Brain microvascular endothelial cell (primary cell): ENCODE measurements at regions not wholly inside any gene's neighbourhood (a gene's known extent, or its start where the extent isn't known, plus 50 kb on each side); places are given as distances from the start of the nearest gene placed in this dataset.

Experiments used
- DNase-seq: peaks from one replicate; pipeline ENCODE4 v3.0.0-alpha.2; 2020
- H3K27ac ChIP-seq: fragments of 250-450 bp; sonication (Bioruptor Pico); 2 replicates; pipeline ENCODE4 v1.5.1; 2020; ENCODE audit warnings: mild to moderate bottlenecking, moderate library complexity
- H3K27me3 ChIP-seq: fragments of 250-450 bp; sonication (Bioruptor Pico); replicated peaks from 2 replicates; pipeline ENCODE4 v1.5.1; 2020; ENCODE audit warnings: mild to moderate bottlenecking
- H3K36me3 ChIP-seq: fragments of 250-450 bp; sonication (Bioruptor Pico); replicated peaks from 2 replicates; pipeline ENCODE4 v1.5.1; 2020; ENCODE audit warnings: mild to moderate bottlenecking
- H3K4me3 ChIP-seq: 2 replicates; pipeline ENCODE4 v1.5.1; 2011; ENCODE audit warnings: low read depth, mild to moderate bottlenecking, control low read depth, low read length, moderate library complexity
- CTCF ChIP-seq: IDR thresholded peaks from 2 replicates; pipeline ENCODE4 v1.5.1; 2011; ENCODE audit warnings: low read depth, mild to moderate bottlenecking, moderate library complexity, low read length, control low read depth, inconsistent platforms; ENCODE audit errors: missing control alignments
- in situ Hi-C: cut with HindIII; loops from 2 replicates; pipeline ENCODE4 v1.10.0; 2017; ENCODE audit warnings: low sequenced_read_pairs, low pct_ligation_motif_present

GRCh38 chr21:31456201-31456600 lies 112.1 kb upstream of the TIAM1 start:
- TF ChIP-seq CTCF = no peak
- Histone ChIP-seq H3K27ac (no peak overlapping the region), H3K4me3 (no peak overlapping the region), H3K36me3 (no peaks in the 10 kb centered on the region), H3K27me3 (no peaks in the 10 kb centered on the region)
- DNase-seq = no peak
- in situ Hi-C loops = no loop called here

GRCh38 chr21:31455506-31455905 lies 111.4 kb upstream of the TIAM1 start:
- Histone ChIP-seq H3K36me3 (no peaks in the 10 kb centered on the region), H3K27me3 (no peaks in the 10 kb centered on the region), H3K4me3 (no peak overlapping the region), H3K27ac (no peak overlapping the region)
- no peak for DNase-seq
- TF ChIP-seq CTCF = no peak
- in situ Hi-C loops = no loop called here

- Histone ChIP-seq H3K4me3 (no peak overlapping the region), H3K27me3 (no peaks in the 10 kb centered on the region)
- in situ Hi-C loops = no loop called here
Measured at GRCh38 chr21:31450980-31451379, 106.9 kb upstream of the TIAM1 start.

GRCh38 chr21:31449921-31450535 lies 106.0 kb upstream of the TIAM1 start:
- H3K27ac ChIP-seq = no peak overlapping the region
- no peaks in the 10 kb centered on the region for H3K27me3 ChIP-seq
- H3K4me3 ChIP-seq = no peak overlapping the region
- TF ChIP-seq CTCF = no peak
- in situ Hi-C loops = no loop called here
- no peaks in the 10 kb centered on the region for H3K36me3 ChIP-seq
- DNase-seq = no peak

More at GRCh38 chr21:31450980-31451379, 106.9 kb upstream of the TIAM1 start:
- H3K36me3 ChIP-seq = no peaks in the 10 kb centered on the region
- TF ChIP-seq CTCF = no peak
- DNase-seq = no peak
- H3K27ac ChIP-seq = no peak overlapping the region

GRCh38 chr21:31448496-31448895 lies 104.4 kb upstream of the TIAM1 start:
- in situ Hi-C loops = no loop called here
- TF ChIP-seq CTCF = no peak
- Histone ChIP-seq H3K27me3 (no peaks in the 10 kb centered on the region), H3K4me3 (no peak overlapping the region), H3K27ac (no peak overlapping the region), H3K36me3 (no peaks in the 10 kb centered on the region)
- no peak for DNase-seq

GRCh38 chr21:31447505-31447904 lies 103.4 kb upstream of the TIAM1 start:
- H3K36me3 ChIP-seq = no peaks in the 10 kb centered on the region
- TF ChIP-seq CTCF = no peak
- in situ Hi-C loops = no loop called here
- H3K4me3 ChIP-seq = no peak overlapping the region
- H3K27me3 ChIP-seq = no peaks in the 10 kb centered on the region
- H3K27ac ChIP-seq = no peak overlapping the region
- peak; percentile 71 for DNase-seq
